PFSK-1 (cell line): ENCODE measurements at regions not wholly inside any gene's neighbourhood (a gene's known extent, or its start where the extent isn't known, plus 50 kb on each side); places are given as distances from the start of the nearest gene placed in this dataset.

Experiments
- FOXP2 ChIP-seq: optimal IDR thresholded peaks from 2 replicates; pipeline ENCODE3; 2011; ENCODE audit warnings: borderline replicate concordance, control low read depth, inconsistent platforms; ENCODE audit not compliant: insufficient read depth; ENCODE audit errors: extremely low read length, extremely low read depth
- POLR2AphosphoS5 ChIP-seq: IDR thresholded peaks from 2 replicates; pipeline ENCODE4 v1.6.1; 2012; ENCODE audit warnings: low read depth, mild to moderate bottlenecking, control low read depth, low read length, moderate library complexity
- SIN3A ChIP-seq: IDR thresholded peaks from 2 replicates; pipeline ENCODE4 v1.6.1; 2012; ENCODE audit warnings: mild to moderate bottlenecking, low read length, moderate library complexity, borderline replicate concordance; ENCODE audit not compliant: insufficient read depth
- TAF1 ChIP-seq: IDR thresholded peaks from 2 replicates; pipeline ENCODE4 v1.6.1; 2012; ENCODE audit warnings: low read length, control low read depth, borderline replicate concordance; ENCODE audit not compliant: insufficient read depth
- TF ChIP-seq, protein P1 (sequence below), 2 experiments: IDR thresholded peaks; 2 replicates each; pipeline versions ENCODE4 v1.6.1 to v1.8.0; 2011 to 2012; ENCODE audit warnings: low read depth in 2 of 2, low read length in 2 of 2, control low read depth in 1 of 2, inconsistent platforms in 1 of 2, mild to moderate bottlenecking in 1 of 2, moderate library complexity in 1 of 2; ENCODE audit not compliant: insufficient read depth in 1 of 2

DNA sequence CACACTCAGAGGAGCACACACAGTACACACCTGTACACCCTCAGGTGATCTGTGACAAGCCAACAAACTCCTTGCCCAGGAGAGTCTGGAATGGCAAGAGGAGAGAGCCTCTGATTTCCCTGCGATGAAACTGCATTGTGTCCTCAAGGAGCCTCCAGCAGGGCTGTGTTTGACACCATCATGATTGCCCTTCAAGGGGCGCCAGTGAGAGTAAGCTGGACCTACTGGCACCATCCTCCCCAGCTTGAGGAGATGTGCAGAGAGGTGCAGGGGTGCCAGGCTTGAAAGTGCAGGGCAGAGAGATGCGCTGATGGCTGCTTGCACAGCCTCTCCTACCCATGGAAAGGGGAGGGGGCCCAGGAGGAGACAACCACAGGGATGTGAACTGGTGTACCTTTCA is 188.8 kb upstream of the CADM1 start:
- TF ChIP-seq, protein P1, sequence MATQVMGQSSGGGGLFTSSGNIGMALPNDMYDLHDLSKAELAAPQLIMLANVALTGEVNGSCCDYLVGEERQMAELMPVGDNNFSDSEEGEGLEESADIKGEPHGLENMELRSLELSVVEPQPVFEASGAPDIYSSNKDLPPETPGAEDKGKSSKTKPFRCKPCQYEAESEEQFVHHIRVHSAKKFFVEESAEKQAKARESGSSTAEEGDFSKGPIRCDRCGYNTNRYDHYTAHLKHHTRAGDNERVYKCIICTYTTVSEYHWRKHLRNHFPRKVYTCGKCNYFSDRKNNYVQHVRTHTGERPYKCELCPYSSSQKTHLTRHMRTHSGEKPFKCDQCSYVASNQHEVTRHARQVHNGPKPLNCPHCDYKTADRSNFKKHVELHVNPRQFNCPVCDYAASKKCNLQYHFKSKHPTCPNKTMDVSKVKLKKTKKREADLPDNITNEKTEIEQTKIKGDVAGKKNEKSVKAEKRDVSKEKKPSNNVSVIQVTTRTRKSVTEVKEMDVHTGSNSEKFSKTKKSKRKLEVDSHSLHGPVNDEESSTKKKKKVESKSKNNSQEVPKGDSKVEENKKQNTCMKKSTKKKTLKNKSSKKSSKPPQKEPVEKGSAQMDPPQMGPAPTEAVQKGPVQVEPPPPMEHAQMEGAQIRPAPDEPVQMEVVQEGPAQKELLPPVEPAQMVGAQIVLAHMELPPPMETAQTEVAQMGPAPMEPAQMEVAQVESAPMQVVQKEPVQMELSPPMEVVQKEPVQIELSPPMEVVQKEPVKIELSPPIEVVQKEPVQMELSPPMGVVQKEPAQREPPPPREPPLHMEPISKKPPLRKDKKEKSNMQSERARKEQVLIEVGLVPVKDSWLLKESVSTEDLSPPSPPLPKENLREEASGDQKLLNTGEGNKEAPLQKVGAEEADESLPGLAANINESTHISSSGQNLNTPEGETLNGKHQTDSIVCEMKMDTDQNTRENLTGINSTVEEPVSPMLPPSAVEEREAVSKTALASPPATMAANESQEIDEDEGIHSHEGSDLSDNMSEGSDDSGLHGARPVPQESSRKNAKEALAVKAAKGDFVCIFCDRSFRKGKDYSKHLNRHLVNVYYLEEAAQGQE (IDR thresholded peaks at IDR 0.05; ENCODE audit: insufficient read depth in 1 of 2, low read depth in 2 of 2, low read length in 2 of 2): no peak
- TF ChIP-seq FOXP2 (no peak), TAF1 (no peak), POLR2AphosphoS5 (no peak), SIN3A (no peak)

DNA sequence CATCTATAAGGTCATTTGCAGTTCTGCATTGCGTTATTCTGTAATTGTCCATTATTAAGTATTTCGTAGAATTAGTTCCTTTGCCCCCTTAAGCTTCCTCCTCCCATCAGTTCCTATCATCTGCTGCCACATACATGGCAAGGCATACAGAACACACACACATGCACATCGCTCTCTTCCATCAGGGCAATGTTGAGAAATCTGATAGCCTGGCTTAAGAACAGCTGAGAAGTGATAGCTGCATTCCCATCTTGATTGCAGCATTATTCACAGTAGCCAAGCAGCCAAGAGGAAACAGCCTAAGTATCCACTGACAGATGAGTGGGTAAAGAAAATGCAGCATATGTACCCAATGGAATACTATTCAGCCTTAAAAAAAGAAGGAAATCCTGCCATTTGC is 186.8 kb upstream of the CADM1 start:
- TF ChIP-seq FOXP2 (no peak), TAF1 (no peak), SIN3A (no peak), POLR2AphosphoS5 (no peak)

- TF ChIP-seq TAF1: no peak
- TF ChIP-seq FOXP2: no peak
- no peak for TF ChIP-seq SIN3A
- TF ChIP-seq, protein P1 (IDR thresholded peaks at IDR 0.05; ENCODE audit: insufficient read depth in 1 of 2, low read depth in 2 of 2, low read length in 2 of 2): no peak
- TF ChIP-seq POLR2AphosphoS5: no peak
Observed at GRCh38 chr11:115687934-115688333, 183.7 kb upstream of the CADM1 start.

- TF ChIP-seq, protein P1 (IDR thresholded peaks at IDR 0.05; ENCODE audit: insufficient read depth in 1 of 2, low read depth in 2 of 2, low read length in 2 of 2): no peak
- TF ChIP-seq FOXP2 (no peak), TAF1 (no peak), SIN3A (no peak), POLR2AphosphoS5 (no peak)
Observed at GRCh38 chr11:115684699-115685098, 180.5 kb upstream of the CADM1 start.

- TF ChIP-seq, protein P1 (IDR thresholded peaks at IDR 0.05; ENCODE audit: insufficient read depth in 1 of 2, low read depth in 2 of 2, low read length in 2 of 2): no peak
Observed at GRCh38 chr11:115684135-115684534, 179.9 kb upstream of the CADM1 start.
